MV-4-11 (cell line): ENCODE measurements at regions not wholly inside any gene's neighbourhood (a gene's known extent, or its start where the extent isn't known, plus 50 kb on each side); places are given as distances from the start of the nearest gene placed in this dataset.
"Not testable (repeated sequence)": the region's sequence is repeated elsewhere in the genome, so short reads cannot be mapped to it uniquely, and the experiment has no call there.

Experiments
- DNase-seq: peaks from one replicate; lab custom pipeline; 2025; lab: John Stamatoyannopoulos, UW

DNA sequence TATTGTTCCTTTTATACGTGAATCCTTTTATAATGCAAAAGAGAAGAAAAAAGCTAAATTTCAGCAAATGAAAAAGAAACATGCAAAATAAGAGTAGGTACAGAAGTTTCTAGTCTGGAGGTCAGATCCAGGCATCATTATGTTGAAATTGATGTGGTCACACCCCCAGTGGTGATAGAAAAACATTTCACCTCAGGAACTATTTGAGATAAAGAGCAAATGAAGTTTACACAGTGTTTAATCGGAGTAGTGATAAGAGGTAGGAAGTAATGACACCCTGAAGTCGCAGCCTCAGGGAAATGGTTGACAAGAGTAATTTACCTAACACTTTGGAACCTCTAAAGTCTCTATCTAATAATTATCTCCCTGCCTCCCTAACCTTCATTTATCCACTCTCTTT is 536.0 kb upstream of the STEAP1 start:
- no peak for DNase-seq

DNA sequence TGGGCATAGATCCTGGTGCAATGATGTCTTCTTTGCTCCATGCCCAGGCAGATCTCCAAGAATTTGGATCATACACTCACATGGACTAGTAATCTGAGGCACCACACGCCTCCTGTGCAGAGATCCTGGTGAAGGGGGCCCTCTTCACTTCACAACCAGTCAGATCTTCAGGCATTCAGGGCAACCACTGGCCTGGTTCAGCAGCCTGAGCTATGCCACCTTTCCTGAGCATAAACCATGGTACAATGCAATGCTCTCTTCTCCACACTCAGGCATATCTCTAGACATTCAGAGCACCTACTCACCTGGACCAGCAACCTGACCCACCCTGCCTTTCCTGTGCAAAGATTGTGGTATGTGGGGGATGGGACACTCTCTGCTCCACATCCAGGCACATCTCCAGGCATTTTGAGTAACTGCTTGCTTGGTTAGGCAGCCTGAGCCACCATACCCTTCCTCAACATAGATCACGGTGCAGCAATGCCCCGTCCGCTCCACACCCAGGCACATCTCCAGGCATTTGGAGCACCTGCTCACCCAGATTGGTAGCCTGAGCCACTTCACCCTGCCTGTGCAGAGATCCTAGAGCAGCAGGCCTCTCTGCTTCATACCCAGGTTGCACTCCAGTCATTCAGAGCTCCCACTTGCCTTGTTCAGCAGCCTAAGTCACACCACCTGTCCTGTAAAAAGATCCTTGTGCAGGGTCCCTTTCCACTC is 532.2 kb upstream of the STEAP1 start:
- DNase-seq, result no peak

DNA sequence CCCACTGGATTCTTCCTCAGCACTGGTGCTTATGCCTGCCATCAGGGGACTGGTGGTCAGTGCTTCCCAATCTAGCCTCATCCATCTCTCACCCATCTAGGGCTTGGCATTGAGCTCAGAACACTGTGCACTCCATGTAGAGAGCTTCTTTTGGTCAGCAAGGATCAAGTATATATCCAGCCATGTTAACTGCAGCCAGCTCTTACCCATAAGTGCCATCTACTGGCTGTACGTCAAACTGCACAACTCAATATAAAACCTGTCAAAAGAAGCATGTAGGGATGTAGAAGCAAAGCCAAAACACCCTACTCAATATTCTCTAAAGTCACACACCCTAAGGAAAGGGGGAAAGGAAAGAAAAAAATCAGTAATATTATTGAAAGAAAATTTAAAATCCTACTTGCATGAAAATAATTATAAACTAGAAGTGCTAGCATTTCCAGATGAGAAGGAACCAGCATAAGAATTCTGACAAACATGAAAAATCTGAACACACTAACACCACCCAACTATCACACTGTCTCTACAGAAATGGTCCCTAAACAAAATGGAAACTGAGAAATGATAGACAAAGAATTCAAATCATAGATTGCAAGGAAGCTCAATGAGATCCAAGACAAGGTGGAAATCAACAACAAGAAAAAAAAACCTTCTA is 531.1 kb upstream of the STEAP1 start:
- DNase-seq, result peak; percentile 39

DNA sequence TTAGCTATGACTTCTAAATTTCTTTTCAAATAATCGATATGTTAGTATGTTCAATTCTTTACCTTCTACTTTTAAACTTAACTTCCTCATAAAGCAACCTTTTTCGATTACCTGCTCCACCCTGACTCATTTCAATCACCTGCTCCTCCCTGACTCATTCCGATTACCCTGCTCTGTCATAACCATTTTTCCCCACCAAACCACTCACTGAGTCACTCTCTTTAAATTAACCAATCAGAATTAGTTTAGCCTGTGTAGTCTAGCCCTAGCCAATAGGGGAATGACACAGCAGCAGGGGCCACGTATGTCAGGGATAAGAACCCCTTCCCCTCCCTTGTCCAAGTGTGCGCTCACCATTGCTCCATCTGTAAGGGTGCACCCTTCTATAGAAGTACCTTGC is 530.1 kb upstream of the STEAP1 start:
- DNase-seq, result not testable (repeated sequence)

DNA sequence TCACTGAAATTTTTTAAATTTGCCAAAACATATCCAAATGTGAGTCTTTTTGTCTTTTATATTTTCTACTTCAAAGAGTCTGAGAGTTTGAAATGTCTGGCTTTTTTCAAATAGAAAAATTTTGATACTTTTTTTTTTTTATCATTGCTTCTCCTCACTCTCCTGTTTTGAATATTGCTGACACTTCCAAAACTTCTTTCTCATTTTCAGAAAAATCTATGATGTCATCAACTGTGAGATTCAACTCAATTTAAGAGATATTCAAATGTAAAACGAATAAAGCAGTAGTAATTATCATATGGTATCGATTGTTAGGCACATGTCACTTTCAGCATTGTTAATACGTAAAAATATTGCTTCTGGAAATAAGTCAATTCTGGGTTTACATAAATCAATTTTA is 505.8 kb upstream of the STEAP1 start:
- DNase-seq, result no peak

DNA sequence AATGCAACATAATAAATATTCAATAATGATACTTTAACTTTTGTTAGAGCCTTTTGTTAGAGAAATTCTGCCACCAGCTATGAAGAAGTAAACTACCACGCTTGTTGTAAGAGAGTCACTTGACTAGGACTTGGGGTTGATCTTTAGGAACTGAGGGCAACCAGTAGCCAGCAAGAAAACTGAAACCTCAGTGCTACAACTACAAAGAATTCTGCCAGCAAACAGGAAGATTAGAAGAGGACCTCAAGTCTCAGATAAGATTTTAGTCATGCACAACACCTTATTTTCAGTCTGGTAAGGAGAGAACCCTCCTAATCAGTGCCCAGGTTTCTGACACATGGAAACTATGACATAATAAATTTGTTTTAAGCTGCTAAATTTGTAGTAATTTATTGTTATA is 498.3 kb upstream of the STEAP1 start:
- DNase-seq, result no peak

DNA sequence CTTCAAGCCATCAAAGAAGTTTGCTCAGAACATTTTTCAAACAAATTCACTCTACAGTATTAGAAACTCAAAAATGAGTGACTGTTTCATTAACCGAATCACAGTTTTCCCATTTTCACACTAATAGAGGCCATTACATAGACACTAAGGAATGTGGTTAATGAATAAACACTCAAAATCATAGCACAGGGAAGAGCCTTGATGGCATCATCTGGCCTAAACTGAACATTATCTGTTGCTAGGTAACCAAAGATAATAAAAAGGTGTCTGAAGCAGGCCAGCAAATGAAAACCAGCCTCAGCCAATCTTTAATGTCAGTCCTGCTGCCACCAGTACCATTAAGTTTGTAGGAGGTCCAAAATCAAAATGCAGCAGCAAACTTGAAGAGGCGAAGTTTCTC is 492.4 kb upstream of the STEAP1 start:
- DNase-seq, result no peak

DNA sequence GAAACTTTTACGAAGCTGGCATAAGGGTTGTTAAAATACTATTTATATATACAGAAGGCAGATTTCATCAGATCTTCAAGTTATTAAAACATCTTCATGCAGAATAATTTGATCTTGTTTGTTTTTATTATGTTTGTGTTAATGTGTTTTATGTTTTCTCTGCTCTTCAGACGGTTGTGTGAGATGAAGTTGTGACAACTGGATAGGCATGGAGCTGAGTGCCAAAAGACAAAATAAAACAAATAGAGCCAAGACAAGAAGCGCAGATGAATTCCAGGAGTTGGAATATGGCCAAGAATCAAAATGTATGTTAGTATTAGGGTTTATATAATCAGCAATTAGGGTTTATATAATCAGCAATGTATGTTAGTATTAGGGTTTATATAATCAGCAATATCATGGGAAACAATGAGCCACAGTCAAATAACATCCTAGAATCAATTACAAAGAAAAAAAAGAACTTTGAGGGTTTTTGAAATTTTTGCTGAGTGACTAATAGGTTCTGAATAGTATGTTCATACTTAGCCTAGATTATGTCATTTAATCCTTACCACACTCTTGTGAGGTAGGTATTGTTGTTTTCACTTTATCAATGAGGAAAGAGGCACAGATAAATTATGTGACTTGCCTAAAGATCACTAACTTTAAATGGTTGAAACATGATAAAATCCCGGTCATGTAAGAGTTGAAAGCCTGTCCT is 488.0 kb upstream of the STEAP1 start:
- DNase-seq, result no peak

DNA sequence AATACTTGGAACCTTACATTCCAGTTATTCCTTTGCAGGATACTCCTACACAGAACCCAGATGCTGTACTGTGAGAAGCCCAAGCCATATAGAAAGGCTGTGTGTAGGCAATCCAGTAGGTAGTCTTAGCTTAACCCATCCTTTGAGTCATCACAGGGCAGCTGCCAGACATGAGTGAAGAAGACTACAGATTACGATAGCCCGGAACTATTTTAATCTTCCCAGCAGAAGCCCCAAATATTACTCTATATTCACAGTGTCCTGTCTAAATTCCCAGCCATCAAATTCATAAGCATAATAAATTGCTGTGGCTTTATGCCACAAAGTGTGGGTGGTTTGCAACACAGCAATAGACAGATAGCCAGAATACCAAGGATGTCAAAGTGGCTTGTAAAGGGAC is 474.1 kb upstream of the STEAP1 start:
- DNase-seq, result no peak

DNA sequence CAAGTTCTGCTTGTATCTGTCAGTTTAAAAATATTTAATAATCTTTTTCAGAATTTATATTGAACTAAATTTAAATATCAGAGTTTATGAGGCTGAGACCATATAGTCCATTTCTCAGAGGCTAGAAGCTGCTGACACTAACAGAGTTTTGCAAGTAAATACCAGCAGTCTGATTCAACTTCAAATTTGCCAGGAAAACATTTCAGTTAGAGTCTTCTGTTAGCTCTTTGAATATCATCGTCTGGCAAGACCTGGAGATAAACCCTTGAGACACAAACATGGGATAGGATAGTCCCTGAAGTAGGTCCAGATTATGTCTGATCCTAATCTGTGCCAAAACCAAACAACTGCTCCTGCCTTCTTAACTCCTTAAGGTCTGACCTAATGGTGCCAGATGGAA is 472.8 kb upstream of the STEAP1 start:
- DNase-seq, result no peak

DNA sequence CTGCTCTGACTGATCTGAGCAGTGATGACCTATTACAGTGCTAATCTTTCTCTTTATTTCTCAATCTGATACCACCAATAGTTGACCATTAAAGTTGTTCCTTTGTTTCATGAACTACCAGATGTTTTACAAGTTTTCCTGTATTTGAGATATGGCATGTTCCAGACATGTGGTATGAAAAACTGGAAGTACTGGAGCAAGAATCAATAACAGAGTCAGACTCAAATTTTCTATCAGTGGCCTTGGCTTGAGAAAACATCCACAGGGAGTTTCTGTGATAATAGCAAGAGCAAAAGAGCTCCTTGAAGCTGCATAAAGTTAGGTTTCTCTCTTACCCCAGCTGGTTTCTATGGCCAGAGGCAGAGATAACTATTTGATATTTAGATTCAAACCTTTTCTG is 469.0 kb upstream of the STEAP1 start:
- no peak for DNase-seq

DNA sequence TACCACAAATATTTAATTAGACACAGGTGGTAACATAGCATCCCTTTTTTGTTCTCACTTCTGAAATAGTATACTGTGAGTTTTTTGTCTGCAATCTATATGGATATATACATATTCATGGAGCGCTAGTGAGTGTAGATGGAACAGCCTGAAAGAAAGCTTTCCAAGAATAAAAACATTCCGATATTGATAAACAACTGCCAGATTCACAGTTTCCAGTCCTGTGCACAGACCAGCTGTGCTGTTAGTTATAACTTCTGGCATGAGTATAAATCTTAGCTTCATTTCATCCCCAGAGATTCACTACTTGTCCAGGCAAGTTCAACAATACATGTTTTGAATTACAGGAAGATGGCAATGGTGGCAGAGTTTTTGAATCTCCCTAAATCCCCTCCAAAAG is 467.1 kb upstream of the STEAP1 start:
- DNase-seq, result no peak

DNA sequence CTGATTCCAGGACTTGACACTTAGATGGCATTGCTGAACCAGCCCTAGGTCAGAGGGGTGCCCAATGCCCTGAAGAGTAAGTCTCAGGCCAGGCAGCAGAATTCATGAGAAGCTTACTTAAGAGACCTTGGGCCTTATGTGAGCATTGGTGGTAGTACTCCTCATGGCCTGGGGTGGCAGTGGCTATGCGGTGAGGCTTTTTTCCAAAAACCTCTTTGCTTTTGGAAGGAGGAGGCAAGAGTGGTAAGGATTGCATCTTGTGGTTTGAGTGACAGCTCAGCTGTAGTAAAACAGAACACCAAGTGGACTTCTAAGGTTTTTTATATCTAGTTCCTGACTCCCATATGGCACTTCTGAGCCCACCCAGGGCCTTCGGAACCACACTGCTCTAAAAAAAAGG is 459.0 kb upstream of the STEAP1 start:
- DNase-seq, result no peak

DNA sequence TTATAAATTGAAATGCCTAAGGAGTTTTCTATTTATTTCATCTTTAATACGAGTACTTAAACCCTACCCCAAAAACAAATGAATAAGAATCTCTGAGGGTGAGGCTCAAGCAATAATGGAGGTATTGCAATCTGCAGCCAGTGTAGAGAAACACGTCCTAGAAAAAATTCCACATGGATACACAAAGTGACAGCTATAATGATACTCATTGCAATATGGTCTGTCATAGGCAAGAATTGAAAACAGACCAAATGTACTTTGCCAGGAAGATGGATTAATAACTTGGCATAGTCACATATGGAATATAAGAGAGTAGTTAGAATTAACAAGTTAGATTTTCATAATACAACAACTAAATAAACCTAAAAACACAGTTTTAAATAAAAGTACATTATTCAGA is 440.1 kb upstream of the STEAP1 start:
- no peak for DNase-seq

DNA sequence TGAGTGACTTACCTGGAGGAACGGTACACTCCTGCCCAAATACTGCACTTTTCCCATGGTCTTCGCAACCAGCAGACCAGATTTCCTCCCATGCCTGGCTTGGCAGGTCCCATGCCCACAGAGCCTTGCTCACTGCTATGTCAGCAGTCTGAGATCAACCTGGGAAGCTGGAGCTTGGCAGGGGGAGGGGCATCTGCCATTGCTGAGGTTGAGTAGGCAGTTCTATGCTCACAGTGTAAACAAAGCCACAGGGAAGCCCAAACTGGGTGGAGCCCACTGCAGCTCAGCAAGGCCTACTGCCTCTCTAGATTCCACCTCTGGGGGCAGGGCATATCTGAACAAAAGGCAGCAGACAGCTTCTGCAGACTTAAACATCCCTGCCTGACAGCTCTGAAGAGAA is 435.3 kb upstream of the STEAP1 start:
- DNase-seq, result not testable (repeated sequence)

DNA sequence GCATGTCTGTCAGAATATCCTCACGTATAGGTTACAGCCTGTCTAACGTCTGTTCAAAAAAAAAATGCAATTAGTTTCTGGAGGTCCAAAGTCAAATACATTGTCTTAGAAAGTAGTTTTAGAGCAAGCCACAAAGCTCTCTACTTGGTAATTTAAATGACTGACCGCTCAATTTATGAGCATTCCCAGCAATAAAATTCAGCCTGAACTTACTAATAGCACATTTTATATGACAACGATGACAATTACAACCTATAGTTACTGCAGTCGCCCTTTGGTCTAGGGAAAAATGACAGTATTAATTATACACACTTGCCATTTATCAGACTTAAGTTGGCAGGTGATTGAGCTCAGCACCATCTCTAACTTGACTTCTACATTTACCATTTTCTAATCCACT is 425.8 kb upstream of the STEAP1 start:
- no peak for DNase-seq

DNA sequence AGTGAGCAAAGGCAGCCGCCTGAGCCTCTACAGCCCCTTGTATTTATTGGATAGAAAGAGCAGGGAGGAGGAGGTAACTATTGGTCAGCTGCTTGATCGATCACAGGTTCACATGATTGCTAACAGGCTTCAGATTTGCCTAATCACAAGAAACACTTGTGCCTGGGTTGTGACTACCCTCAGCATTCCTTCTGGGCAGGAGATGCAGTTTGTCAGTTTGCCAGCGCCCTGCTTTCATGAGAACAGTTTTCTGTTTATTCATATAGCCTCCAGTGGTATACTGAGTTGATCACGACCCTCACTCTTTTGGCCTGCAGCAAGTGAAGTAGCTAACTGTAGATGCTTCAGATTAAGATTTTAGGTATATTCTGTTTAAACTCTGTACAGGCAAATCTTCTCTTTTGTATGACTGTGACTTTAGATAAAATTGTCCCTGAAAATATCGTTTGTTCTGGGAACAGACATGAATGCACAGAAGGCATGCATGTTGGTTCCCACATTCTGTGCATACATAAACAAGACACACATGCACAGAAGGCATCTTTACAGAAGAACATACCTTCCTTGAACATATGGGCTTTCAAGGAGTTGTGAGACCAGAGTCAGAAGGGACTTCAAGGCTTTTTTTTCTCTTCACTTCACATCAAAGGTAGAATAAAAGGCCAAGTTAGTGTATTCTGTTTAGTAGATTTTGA is 422.4 kb upstream of the STEAP1 start:
- no peak for DNase-seq

DNA sequence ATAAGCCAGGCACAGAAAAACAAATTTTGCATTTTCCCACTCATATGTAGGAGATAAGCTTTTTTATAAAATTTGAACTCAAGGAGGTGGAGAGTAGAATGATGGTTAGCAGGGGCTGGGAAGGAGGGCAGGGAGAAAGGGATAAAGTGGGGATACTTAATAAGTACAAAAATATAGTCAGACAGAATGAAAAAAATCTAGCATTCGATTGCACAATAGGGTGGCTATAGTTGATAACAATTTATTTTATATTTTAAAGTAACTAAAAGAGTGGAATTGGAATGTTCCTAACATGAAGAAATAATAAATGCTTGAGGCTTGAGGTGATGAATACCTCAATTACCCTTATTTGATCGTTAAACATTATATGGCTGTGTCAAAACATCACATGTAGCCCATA is 415.7 kb upstream of the STEAP1 start:
- no peak for DNase-seq

DNA sequence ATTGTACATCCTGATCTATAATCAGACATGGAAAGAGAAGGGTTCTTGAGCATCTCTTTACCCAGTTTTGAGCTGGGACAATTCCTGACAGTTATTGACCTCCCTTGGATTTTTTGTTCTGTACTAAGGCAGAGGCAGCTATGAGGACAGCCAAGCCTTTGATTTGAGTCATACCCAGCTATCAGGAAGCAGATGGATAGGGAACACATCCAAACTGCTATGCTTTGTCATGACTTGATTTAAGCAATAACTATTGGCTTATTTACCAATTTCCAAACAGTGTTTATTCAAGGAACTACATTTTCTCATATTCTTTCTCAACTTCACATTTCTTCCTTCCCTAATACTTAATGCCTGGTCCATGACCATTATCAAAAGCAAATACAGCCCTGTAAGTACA is 396.4 kb upstream of the STEAP1 start:
- DNase-seq, result no peak

DNA sequence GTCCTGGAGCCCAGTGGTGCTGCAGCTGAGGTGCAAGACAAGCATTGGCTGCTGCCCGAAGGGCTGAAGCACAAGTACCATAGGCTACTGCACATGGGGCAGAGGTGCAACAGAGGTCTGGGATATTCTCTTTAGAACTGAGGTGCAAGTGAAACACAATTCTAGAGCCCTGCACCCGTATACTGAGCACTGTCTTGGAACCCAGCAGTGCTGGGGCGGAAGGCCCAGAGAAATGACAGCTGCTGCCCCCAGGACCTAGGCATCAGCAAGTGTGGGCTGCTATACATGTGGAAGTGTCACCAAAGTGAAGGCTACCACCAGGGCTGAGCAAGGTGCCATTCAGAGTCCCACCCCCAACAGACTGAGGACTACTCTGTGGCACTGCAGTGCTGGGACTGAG is 393.6 kb upstream of the STEAP1 start:
- no peak for DNase-seq

DNA sequence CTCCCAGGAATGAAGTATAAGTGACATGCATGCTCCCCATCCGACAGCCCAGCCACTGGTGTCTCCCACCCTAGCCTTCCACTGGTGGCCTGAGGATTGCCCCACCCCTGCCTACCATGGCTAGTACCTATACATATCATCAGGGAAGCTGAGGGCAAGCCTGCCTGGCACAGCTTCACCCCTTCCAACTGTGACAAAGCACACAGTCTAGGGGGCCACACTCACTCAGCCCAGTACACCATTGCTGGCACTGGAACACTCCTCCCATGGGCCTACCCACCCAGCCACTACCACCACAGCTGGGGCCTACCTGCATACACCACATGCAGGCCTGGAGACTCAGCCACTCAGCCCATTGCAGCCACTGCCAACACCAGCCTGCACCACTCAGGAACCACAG is 393.1 kb upstream of the STEAP1 start:
- no peak for DNase-seq

DNA sequence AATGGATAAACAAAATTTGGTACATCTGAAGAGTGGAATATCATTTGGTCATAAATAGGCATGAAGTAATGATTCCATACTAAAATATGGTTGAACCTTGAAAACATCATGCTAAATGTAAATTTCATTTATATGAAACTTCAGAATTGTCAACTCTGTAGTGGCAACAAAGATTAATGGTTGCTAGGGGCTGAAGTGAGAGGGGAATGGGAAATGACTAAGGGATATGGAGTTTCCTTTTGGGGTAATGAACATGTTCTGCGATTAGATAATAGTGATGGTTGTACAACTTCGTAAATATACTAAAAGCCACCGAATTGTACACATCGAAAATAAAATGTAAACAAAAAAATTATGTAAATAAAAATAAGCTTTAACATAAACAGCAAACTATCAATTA is 384.1 kb upstream of the STEAP1 start:
- DNase-seq, result no peak
